ENCODE measurements at regions not wholly inside any gene's neighbourhood (a gene's known extent, or its start where the extent isn't known, plus 50 kb on each side); places are given as distances from the start of the nearest gene placed in this dataset.
"Not testable (repeated sequence)": the region's sequence is repeated elsewhere in the genome, so short reads cannot be mapped to it uniquely, and the experiment has no call there.

GRCh38 chr1:194654956-194655355, 1468.5 kb upstream of the B3GALT2 start:
- peaks cover under 1% of the 10 kb centered on the region for H3K9me3 Mint-ChIP-seq

GRCh38 chr1:194653385-194653784, 1467.0 kb upstream of the B3GALT2 start:
- Mint-ChIP-seq H3K9me3 (no peaks in the 10 kb centered on the region), H3K27ac (no peak overlapping the region), H3K4me1 (no peaks in the 10 kb centered on the region), H3K4me3 (no peak overlapping the region), H3K27me3 (no peaks in the 10 kb centered on the region), H3K36me3 (no peaks in the 10 kb centered on the region)
- ATAC-seq: no peak

More at GRCh38 chr1:194654956-194655355, 1468.5 kb upstream of the B3GALT2 start:
- H3K27ac Mint-ChIP-seq: no peak overlapping the region
- no peaks in the 10 kb centered on the region for H3K27me3 Mint-ChIP-seq
- no peak for ATAC-seq
- no peaks in the 10 kb centered on the region for H3K4me1 Mint-ChIP-seq
- H3K36me3 Mint-ChIP-seq: no peaks in the 10 kb centered on the region
- H3K4me3 Mint-ChIP-seq: no peak overlapping the region

GRCh38 chr1:194647118-194647517, 1460.7 kb upstream of the B3GALT2 start:
- Mint-ChIP-seq H3K9me3 (no peaks in the 10 kb centered on the region), H3K4me1 (no peaks in the 10 kb centered on the region), H3K36me3 (no peaks in the 10 kb centered on the region), H3K27ac (no peak overlapping the region), H3K4me3 (no peak overlapping the region), H3K27me3 (no peaks in the 10 kb centered on the region)
- no peak for ATAC-seq

GRCh38 chr1:194644528-194644927, 1458.1 kb upstream of the B3GALT2 start:
- H3K9me3 Mint-ChIP-seq: peaks cover 3% of the 10 kb centered on the region
- H3K27me3 Mint-ChIP-seq: no peaks in the 10 kb centered on the region
- no peak overlapping the region for H3K27ac Mint-ChIP-seq
- no peaks in the 10 kb centered on the region for H3K4me1 Mint-ChIP-seq
- ATAC-seq: no peak
- H3K4me3 Mint-ChIP-seq: no peak overlapping the region
- no peaks in the 10 kb centered on the region for H3K36me3 Mint-ChIP-seq

GRCh38 chr1:194640322-194640721, 1453.9 kb upstream of the B3GALT2 start:
- H3K4me1 Mint-ChIP-seq: no peaks in the 10 kb centered on the region
- no peaks in the 10 kb centered on the region for H3K27me3 Mint-ChIP-seq
- peaks cover 7% of the 10 kb centered on the region for H3K9me3 Mint-ChIP-seq
- no peak for ATAC-seq
- H3K4me3 Mint-ChIP-seq: no peak overlapping the region
- no peaks in the 10 kb centered on the region for H3K36me3 Mint-ChIP-seq
- no peak overlapping the region for H3K27ac Mint-ChIP-seq

- peaks cover 3% of the 10 kb centered on the region for H3K9me3 Mint-ChIP-seq
- H3K27ac Mint-ChIP-seq: no peak overlapping the region
- no peak overlapping the region for H3K4me3 Mint-ChIP-seq
- ATAC-seq: no peak
- no peaks in the 10 kb centered on the region for H3K27me3 Mint-ChIP-seq
- no peaks in the 10 kb centered on the region for H3K4me1 Mint-ChIP-seq
- H3K36me3 Mint-ChIP-seq: no peaks in the 10 kb centered on the region
These were observed 1442.6 kb upstream of the B3GALT2 start for GRCh38 chr1:194629011-194629410.

GRCh38 chr1:194624833-194625232, 1438.4 kb upstream of the B3GALT2 start:
- no peak overlapping the region for H3K4me3 Mint-ChIP-seq
- H3K27ac Mint-ChIP-seq: no peak overlapping the region
- H3K9me3 Mint-ChIP-seq: peaks cover 5% of the 10 kb centered on the region
- H3K36me3 Mint-ChIP-seq: no peaks in the 10 kb centered on the region
- ATAC-seq: no peak
- H3K27me3 Mint-ChIP-seq: no peaks in the 10 kb centered on the region
- H3K4me1 Mint-ChIP-seq: no peaks in the 10 kb centered on the region

- H3K4me1 Mint-ChIP-seq: no peaks in the 10 kb centered on the region
- no peak overlapping the region for H3K4me3 Mint-ChIP-seq
- no peaks in the 10 kb centered on the region for H3K36me3 Mint-ChIP-seq
- no peak for ATAC-seq
- no peak overlapping the region for H3K27ac Mint-ChIP-seq
- no peaks in the 10 kb centered on the region for H3K27me3 Mint-ChIP-seq
- H3K9me3 Mint-ChIP-seq: no peaks in the 10 kb centered on the region
These were observed 1431.7 kb upstream of the B3GALT2 start for GRCh38 chr1:194618101-194618500.

GRCh38 chr1:194617272-194617671, 1430.9 kb upstream of the B3GALT2 start:
- not testable (repeated sequence) for H3K4me1 Mint-ChIP-seq, H3K27me3 Mint-ChIP-seq, H3K4me3 Mint-ChIP-seq, H3K27ac Mint-ChIP-seq, ATAC-seq, H3K36me3 Mint-ChIP-seq, H3K9me3 Mint-ChIP-seq

GRCh38 chr1:194616835-194617234, 1430.4 kb upstream of the B3GALT2 start:
- no peaks in the 10 kb centered on the region for H3K36me3 Mint-ChIP-seq
- ATAC-seq: no peak

GRCh38 chr1:194602184-194602583, 1415.8 kb upstream of the B3GALT2 start:
- Mint-ChIP-seq H3K4me3 (no peak overlapping the region), H3K4me1 (no peaks in the 10 kb centered on the region), H3K27me3 (no peaks in the 10 kb centered on the region), H3K9me3 (no peaks in the 10 kb centered on the region), H3K27ac (no peak overlapping the region), H3K36me3 (no peaks in the 10 kb centered on the region)
- no peak for ATAC-seq

More at GRCh38 chr1:194616835-194617234, 1430.4 kb upstream of the B3GALT2 start:
- H3K27ac Mint-ChIP-seq: no peak overlapping the region
- no peak overlapping the region for H3K4me3 Mint-ChIP-seq
- H3K27me3 Mint-ChIP-seq: no peaks in the 10 kb centered on the region
- H3K4me1 Mint-ChIP-seq: no peaks in the 10 kb centered on the region
- no peaks in the 10 kb centered on the region for H3K9me3 Mint-ChIP-seq

- Mint-ChIP-seq H3K4me3 (no peak overlapping the region), H3K27me3 (no peaks in the 10 kb centered on the region), H3K4me1 (no peaks in the 10 kb centered on the region), H3K27ac (no peak overlapping the region), H3K9me3 (no peaks in the 10 kb centered on the region), H3K36me3 (no peaks in the 10 kb centered on the region)
- no peak for ATAC-seq
These were observed 1414.3 kb upstream of the B3GALT2 start for GRCh38 chr1:194600716-194601115.

GRCh38 chr1:194598098-194598497, 1411.7 kb upstream of the B3GALT2 start:
- H3K27ac Mint-ChIP-seq: no peak overlapping the region
- H3K36me3 Mint-ChIP-seq: no peaks in the 10 kb centered on the region
- no peak for ATAC-seq
- H3K4me1 Mint-ChIP-seq: no peaks in the 10 kb centered on the region
- no peak overlapping the region for H3K4me3 Mint-ChIP-seq
- H3K27me3 Mint-ChIP-seq: no peaks in the 10 kb centered on the region
- H3K9me3 Mint-ChIP-seq: no peaks in the 10 kb centered on the region

GRCh38 chr1:194586302-194586701, 1399.9 kb upstream of the B3GALT2 start:
- H3K27me3 Mint-ChIP-seq: no peaks in the 10 kb centered on the region
- no peaks in the 10 kb centered on the region for H3K4me1 Mint-ChIP-seq
- no peaks in the 10 kb centered on the region for H3K36me3 Mint-ChIP-seq
- H3K27ac Mint-ChIP-seq: no peak overlapping the region
- no peaks in the 10 kb centered on the region for H3K9me3 Mint-ChIP-seq
- ATAC-seq: no peak
- H3K4me3 Mint-ChIP-seq: no peak overlapping the region

GRCh38 chr1:194584052-194584451, 1397.6 kb upstream of the B3GALT2 start:
- H3K4me1 Mint-ChIP-seq: no peaks in the 10 kb centered on the region
- no peak for ATAC-seq
- H3K27me3 Mint-ChIP-seq: no peaks in the 10 kb centered on the region
- H3K27ac Mint-ChIP-seq: no peak overlapping the region
- H3K9me3 Mint-ChIP-seq: no peaks in the 10 kb centered on the region
- H3K36me3 Mint-ChIP-seq: no peaks in the 10 kb centered on the region
- H3K4me3 Mint-ChIP-seq: no peak overlapping the region

GRCh38 chr1:194570476-194570875, 1384.1 kb upstream of the B3GALT2 start:
- no peaks in the 10 kb centered on the region for H3K36me3 Mint-ChIP-seq
- H3K4me1 Mint-ChIP-seq: no peaks in the 10 kb centered on the region
- H3K27ac Mint-ChIP-seq: no peak overlapping the region
- ATAC-seq: no peak
- H3K9me3 Mint-ChIP-seq: peaks cover 2% of the 10 kb centered on the region
- H3K27me3 Mint-ChIP-seq: no peaks in the 10 kb centered on the region
- no peak overlapping the region for H3K4me3 Mint-ChIP-seq

GRCh38 chr1:194568610-194569009, 1382.2 kb upstream of the B3GALT2 start:
- no peaks in the 10 kb centered on the region for H3K36me3 Mint-ChIP-seq
- H3K27ac Mint-ChIP-seq: no peak overlapping the region
- H3K27me3 Mint-ChIP-seq: no peaks in the 10 kb centered on the region
- no peaks in the 10 kb centered on the region for H3K4me1 Mint-ChIP-seq
- no peak for ATAC-seq
- H3K4me3 Mint-ChIP-seq: no peak overlapping the region
- H3K9me3 Mint-ChIP-seq: peaks cover 2% of the 10 kb centered on the region

Data from stimulated activated memory B cell treated with anti-CD40 and anti-IgM and Interleukin-4, amounts not matched to agents 10 μg/mL and 1 μg/mL and 100 μg/mL, for 72 hours (primary cell).